Ammon's horn (tissue), 1 donor: ENCODE measurements at regions not wholly inside any gene's neighbourhood (a gene's known extent, or its start where the extent isn't known, plus 50 kb on each side); places are given as distances from the start of the nearest gene placed in this dataset.

Experiments used
- DNase-seq: peaks from one replicate; pipeline ENCODE4 v3.0.0-alpha.2; 2016; ENCODE audit warnings: low spot score

DNA sequence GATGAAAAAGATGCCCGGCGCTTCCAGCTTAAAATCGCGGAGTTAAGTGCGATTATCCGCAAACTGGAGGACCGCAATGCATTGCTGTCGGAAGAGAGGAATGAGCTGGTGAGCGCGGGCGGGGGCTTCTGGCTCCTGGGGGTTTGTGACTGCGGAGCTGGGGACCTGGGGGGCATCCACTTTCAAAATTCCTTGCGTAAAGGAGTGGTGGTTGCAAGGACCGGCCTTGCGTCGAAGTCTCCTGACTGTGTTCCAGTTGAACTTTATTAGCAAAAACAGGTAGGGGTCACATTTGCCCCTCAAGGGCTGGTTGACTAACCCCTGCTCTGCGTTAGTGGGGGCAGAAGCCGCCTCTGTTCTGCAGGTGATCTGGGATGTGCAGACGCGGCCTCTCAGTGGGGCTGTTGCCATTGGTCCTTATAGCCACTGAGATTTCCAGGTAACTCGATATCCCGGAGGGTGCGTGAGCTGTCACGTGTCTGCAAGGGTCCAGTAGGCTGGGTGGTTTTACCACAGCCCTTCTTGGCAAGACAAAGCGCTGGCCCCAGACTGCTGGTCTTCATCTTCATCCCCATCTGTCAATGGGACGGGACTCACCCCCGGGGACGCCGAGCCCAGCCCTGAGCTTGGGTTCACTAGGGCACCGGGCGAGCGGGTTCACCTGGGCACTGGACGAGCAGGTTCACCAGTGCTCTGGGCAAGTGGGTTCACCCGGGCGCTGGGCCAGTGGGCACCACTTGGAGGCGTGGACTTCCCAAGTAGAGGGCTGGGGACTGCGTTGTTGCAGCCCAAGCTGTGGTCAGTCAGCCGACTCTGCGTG lies 51.5 kb upstream of the DPYSL4 start:
- DNase-seq = no peak

DNA sequence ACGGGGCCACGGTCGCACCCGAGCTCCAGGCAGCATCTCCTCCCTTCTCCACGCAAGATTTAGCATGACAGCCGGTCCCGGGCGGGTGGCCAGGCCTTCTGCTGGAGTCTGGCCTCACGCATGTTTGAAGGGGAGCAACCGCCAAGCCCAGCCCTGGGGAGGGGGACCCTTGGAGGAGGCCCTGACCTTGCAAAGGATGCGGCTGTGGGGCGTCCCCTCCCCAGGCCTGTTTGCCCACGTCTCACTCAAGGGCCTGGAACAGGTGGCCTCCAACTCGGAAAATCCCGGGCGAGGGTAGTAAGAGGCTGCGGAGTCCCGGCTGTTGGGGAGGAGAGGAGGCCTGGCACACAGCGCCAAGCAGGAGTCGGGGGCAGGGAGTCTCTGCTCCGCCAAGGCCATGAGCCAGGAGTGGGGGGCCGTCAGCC lies 50.6 kb upstream of the DPYSL4 start:
- no peak for DNase-seq

DNA sequence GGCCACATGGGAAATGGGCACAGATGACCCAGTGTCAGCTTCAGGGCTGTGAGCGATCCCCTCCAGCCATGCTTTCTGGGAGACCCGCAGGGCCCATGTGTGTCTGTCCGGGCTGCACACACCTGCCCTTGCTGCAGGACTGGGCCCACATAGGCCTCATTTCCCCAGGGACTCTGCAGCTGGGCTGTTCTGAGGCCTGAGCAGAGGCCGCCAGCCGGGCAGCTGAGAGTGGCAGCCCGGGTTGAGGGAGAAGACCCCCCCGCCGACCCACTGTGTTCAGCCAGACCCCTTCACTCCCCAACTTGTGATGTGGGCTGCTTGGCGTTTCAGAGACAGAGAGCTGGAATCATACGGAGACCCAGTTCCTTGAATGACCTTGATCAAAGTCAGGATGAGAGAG lies 50.1 kb upstream of the DPYSL4 start:
- no peak for DNase-seq
